GM06990 (cell line): ENCODE measurements at regions not wholly inside any gene's neighbourhood (a gene's known extent, or its start where the extent isn't known, plus 50 kb on each side); places are given as distances from the start of the nearest gene placed in this dataset.

ENCODE experiments used
- DNase-seq: peaks from one replicate; pipeline ENCODE4 v3.0.0-alpha.2; 2011; ENCODE audit not compliant: insufficient read length; ENCODE audit errors: extremely low read depth
- H3K27me3 ChIP-seq: replicated peaks from 2 replicates; pipeline ENCODE4 v1.6.0; 2011; ENCODE audit warnings: low read length; ENCODE audit not compliant: control insufficient read depth, insufficient read depth
- H3K36me3 ChIP-seq: 2 replicates; pipeline ENCODE4 v1.5.1; 2011; ENCODE audit warnings: low read length; ENCODE audit not compliant: control insufficient read depth, insufficient read depth
- H3K4me3 ChIP-seq: replicated peaks from 2 replicates; pipeline ENCODE4 v1.5.1; 2011; ENCODE audit warnings: low read depth, mild to moderate bottlenecking, control low read depth, low read length
- TF ChIP-seq, protein P1 (sequence below): IDR thresholded peaks from 2 replicates; pipeline ENCODE4 v1.5.1; 2011; ENCODE audit warnings: low read length, control low read depth, mild to moderate bottlenecking, inconsistent platforms; ENCODE audit not compliant: insufficient read depth, poor library complexity, severe bottlenecking

GRCh38 chr4:188455062-188455752 lies 316.0 kb downstream of the TRIML1 start:
- H3K27me3 ChIP-seq = no peaks in the 10 kb centered on the region
- TF ChIP-seq, protein P1, sequence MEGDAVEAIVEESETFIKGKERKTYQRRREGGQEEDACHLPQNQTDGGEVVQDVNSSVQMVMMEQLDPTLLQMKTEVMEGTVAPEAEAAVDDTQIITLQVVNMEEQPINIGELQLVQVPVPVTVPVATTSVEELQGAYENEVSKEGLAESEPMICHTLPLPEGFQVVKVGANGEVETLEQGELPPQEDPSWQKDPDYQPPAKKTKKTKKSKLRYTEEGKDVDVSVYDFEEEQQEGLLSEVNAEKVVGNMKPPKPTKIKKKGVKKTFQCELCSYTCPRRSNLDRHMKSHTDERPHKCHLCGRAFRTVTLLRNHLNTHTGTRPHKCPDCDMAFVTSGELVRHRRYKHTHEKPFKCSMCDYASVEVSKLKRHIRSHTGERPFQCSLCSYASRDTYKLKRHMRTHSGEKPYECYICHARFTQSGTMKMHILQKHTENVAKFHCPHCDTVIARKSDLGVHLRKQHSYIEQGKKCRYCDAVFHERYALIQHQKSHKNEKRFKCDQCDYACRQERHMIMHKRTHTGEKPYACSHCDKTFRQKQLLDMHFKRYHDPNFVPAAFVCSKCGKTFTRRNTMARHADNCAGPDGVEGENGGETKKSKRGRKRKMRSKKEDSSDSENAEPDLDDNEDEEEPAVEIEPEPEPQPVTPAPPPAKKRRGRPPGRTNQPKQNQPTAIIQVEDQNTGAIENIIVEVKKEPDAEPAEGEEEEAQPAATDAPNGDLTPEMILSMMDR = no peak
- no peak overlapping the region for H3K4me3 ChIP-seq
- no peak for DNase-seq
- H3K36me3 ChIP-seq = no peaks in the 10 kb centered on the region

DNA sequence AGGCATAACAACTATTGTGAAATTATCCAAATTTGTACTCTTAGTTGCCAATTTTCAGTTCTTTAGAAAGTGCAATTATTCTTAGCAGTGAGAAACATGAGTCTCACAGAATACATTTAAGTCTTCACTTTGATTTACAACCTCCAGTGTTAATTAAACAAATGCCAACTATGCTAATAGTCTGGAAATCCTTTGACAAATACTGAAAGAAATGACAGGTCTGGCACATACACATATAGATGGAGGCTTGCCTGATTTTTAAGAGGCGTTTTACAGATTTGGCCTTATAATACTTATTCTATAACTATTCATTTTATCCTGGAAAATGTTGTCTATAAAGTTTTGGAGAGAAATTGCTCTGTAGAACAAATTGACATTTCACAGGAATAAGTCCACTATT lies 320.1 kb downstream of the TRIML1 start:
- TF ChIP-seq, protein P1 = no peak
- DNase-seq = no peak
- Histone ChIP-seq H3K4me3 (no peak overlapping the region), H3K36me3 (no peaks in the 10 kb centered on the region), H3K27me3 (no peaks in the 10 kb centered on the region)

DNA sequence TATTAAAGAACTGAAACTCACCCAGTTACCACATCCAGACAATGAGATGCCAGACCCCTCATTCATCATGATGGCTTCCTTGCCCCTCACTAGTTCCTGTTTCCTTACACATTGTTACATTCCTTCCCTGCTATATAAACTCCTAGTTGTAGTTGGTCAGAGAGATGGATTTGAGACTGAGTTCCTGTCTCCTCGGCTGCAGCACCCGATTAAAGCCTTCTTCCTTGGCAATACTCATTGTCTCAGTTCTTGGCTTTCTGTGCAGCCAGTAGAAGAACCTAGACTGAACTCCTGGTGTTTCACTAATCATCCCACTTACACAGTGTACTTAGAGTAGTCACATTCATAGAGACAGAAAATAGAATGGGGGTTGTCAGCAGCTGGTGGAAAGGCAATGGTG lies 324.7 kb downstream of the TRIML1 start:
- Histone ChIP-seq H3K36me3 (no peaks in the 10 kb centered on the region), H3K4me3 (no peak overlapping the region), H3K27me3 (no peaks in the 10 kb centered on the region)
- DNase-seq = no peak
- TF ChIP-seq, protein P1 = no peak

- TF ChIP-seq, protein P1 = no peak
- no peak for DNase-seq
- no peaks in the 10 kb centered on the region for H3K27me3 ChIP-seq
- H3K4me3 ChIP-seq = no peak overlapping the region
- H3K36me3 ChIP-seq = no peaks in the 10 kb centered on the region
Measured at GRCh38 chr4:188466001-188466400, 326.8 kb downstream of the TRIML1 start.

DNA sequence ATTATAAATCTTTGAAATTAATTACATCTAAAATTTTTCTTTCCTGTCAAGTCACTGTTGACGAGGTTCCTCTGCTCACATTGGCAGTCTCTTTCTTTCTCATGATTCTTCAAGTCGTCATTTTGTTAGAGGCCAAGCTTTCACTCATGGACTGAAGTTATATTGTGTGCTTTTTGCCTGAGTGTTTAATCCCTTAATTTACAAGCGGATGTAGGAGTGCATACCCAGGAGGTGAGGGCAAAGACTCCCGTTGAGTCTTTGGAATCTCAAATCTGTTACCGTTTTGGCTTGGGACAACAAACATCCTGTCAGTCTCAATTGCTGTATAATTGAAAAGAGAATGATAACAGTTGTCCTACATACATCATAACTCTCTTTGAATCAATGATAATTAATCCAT lies 345.0 kb downstream of the TRIML1 start:
- TF ChIP-seq, protein P1 = no peak
- H3K4me3 ChIP-seq = no peak overlapping the region

DNA sequence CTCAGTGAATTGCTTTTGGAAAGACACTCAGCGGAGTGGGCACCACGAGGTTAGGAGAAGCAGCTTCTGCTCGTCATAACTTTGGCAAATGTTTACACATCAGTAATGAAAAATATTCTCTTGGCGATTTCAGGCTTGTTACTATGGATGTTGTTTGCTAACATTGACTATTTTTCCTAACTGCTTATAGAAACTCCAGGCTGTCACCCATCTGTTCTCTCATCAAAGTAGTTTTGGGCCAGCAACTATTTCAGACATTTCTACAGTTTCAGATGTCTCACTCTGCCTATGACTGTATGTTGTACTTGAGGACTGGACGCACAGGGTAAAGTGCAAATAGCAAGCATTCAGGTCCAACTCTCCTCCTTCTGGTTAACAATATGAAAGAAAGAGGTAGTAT lies 346.7 kb downstream of the TRIML1 start:
- no peaks in the 10 kb centered on the region for H3K27me3 ChIP-seq
- H3K4me3 ChIP-seq = no peak overlapping the region
- H3K36me3 ChIP-seq = no peaks in the 10 kb centered on the region
- TF ChIP-seq, protein P1 = no peak
- DNase-seq = no peak

More for the DNA sequence above, 345.0 kb downstream of the TRIML1 start:
- Histone ChIP-seq H3K27me3 (no peaks in the 10 kb centered on the region), H3K36me3 (no peaks in the 10 kb centered on the region)
- no peak for DNase-seq
